HG03460 (cell line): ENCODE measurements at regions not wholly inside any gene's neighbourhood (a gene's known extent, or its start where the extent isn't known, plus 50 kb on each side); places are given as distances from the start of the nearest gene placed in this dataset.
A peak's percentile ranks its signal among the peaks of the same experiment; 100 is the strongest.
"Not testable (repeated sequence)": the region's sequence is repeated elsewhere in the genome, so short reads cannot be mapped to it uniquely, and the experiment has no call there.

ENCODE experiments used
- ATAC-seq: cut with Tn5 transposase; IDR thresholded peaks from one replicate; pipeline ENCODE4 v1.9.1; 2021; ENCODE audit not compliant: unreplicated experiment

- ATAC-seq = no peak
These were observed 132.1 kb upstream of the NEIL3 start for GRCh38 chr4:177177541-177178081.

DNA sequence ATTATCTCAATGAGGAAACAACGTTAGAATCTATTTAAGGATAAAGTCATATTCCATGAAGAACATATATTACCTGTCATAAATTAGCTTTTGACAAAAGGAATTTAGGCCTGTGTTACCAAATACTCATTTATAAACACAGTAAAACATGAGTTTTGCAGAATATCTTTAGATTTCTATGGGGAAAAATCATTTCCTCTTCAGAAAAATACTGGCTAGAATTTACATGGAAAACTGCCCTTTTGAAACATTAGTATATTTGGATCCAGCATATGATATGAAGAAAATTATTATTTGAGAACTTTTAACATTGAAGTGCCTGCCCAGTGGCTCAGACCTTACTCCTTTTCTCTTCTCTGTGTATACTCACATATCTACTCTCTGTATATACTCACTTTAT lies 131.4 kb upstream of the NEIL3 start:
- no peak for ATAC-seq

- ATAC-seq = no peak
These were observed 127.5 kb upstream of the NEIL3 start for GRCh38 chr4:177182166-177182565.

DNA sequence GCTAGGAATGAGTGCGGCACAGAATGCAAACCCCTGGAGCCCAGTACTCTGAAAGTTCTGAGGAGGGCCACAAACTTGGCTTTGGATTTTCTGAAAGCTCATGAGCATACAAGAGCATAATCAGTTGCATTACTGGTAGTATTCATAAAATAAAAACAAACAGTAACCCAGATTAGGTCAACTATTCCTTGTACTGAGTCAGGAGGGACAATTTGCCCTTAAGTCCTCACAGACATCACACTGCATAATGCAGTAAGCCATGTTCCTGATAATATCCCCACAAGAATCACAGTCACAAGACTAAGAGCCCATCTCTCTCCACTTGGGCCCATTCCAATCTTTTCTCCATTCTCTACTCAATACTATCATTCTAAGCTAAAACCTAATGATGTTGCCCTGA lies 126.9 kb upstream of the NEIL3 start:
- no peak for ATAC-seq

- ATAC-seq = no peak
These were observed 124.5 kb upstream of the NEIL3 start for GRCh38 chr4:177185151-177185550.

DNA sequence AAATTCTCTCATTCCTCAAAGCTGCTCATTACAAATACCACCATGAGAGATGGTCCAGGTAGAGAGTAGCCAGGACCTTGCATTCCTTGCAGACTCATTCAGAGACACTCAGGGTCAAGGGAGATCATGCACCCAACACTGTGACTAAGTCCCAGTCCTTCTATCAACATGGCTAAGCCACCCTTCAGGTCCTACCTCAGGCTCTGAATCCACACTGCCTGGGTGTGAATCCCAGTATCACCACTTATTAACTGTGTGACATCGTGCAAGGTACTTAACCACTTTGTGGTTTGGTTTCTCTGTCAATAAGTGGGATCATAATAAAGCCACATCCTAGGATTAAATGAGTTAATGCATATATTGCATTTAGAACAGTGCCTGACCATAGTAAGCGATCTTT lies 124.1 kb upstream of the NEIL3 start:
- ATAC-seq = no peak

- ATAC-seq = no peak
These were observed 122.3 kb upstream of the NEIL3 start for GRCh38 chr4:177187371-177187770.

DNA sequence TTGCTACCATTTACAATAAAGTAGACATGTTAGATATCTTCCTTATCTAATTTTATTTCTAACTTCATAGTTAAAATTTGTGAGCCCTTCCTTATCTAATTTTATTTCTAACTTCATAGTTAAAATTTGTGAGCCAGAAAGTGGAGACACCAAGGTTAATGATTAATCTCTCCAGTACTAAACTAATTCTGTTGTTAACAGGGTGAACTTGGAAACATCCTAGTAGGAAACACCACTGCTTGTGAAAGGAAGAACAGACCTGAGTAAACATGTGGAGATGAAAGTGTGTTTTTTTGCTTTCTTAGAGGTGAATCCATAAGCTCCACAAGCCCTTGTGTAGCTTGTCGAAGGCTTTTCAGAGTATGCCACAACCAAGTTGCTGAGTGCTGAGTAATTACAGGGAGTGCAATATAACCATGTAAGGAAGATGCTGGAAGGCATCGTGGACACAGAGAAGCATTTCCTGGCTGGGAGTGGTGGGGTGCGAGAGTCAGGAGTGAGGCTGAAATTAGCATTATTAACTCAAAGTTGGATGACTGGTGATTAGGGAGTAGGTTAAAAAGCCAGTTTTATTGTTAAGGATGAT lies 118.6 kb upstream of the NEIL3 start:
- no peak for ATAC-seq

GRCh38 chr4:177191586-177191985 lies 118.1 kb upstream of the NEIL3 start:
- no peak for ATAC-seq

DNA sequence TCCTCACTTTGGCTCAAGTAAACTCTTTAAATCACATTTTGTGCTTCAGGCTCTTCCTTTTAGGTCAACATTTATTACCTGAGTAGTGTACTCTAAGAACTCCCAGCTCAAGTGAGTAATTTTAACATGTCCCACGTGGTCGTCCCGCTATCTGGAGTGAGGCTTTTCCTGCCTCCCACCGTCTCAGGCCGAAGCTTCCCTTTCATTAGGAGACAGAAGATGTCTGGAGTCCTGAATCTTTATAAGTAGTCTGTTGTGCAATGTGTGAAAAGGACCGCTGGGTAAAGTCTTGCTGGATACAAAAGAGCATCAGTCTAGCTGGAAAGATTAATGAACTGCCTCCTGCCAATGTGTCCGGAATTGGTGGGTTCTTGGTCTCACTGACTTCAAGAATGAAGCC lies 117.7 kb upstream of the NEIL3 start:
- ATAC-seq = no peak

DNA sequence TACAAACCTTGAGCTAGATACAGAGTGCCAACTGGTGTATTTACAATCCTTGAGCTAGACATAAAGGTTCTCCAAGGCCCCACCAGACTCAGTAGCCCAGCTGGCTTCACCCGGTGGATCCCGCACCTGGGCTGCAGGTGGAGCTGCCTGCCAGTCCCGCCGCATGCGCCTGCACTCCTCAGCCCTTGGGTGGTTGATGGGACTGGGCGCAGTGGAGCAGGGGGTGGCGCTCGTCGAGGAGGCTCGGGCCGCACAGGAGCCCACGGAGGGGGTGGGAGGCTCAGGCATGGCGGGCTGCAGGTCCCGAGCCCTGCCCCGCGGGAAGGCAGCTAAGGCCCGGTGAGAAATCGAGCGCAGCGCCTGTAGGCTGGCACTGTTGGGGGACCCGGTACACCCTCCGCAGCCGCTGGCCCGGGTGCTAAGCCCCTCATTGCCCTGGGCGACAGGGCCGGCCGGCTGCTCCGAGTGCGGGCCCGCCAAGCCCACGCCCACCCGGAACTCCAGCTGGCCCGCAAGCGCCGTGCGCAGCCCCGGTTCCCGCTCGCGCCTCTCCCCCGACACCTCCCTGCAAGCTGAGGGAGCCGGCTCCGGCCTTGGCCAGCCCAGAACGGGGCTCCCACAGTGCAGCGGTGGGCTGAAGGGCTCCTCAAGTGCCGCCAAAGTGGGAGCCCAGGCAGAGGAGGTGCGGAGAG lies 116.5 kb upstream of the NEIL3 start:
- ATAC-seq = not testable (repeated sequence)

- no peak for ATAC-seq
These were observed 114.8 kb upstream of the NEIL3 start for GRCh38 chr4:177194906-177195305.

DNA sequence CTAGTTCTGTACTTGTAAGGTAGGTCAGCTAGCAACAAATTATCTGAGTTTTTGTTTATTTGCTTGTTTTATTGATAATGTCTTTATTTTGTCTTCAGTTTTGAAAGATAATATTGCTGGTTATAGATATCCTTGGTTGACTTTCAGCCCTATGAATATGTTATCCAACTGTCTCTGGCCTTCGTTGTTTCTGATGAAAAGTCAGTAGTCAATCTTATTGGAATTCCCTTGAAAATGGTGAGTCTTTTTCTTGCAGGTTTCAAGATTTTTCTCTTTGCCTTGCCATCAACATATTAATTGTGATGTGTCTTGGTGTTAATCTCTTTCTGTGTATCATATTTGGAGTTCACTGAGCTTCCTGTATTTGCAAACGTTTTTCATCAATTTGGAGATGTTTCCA lies 113.1 kb upstream of the NEIL3 start:
- ATAC-seq = no peak

DNA sequence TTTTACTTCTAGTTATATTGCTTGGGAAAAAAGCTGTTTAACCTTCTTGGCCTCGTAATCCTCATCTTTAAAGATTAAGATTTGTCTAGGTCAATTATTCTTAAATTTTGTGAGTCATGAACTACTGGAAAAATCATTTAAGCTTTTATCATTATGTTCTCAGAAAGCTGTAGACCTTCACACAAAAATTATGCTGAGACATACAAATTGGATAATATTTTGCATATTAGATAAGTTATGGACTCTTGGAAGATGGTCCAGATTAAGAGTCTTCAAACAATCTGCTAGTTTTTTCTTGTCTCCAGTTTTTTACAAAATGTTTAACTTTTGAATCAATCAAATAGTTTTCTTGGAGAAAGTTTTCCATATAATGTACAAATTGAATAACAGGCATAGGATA lies 108.1 kb upstream of the NEIL3 start:
- no peak for ATAC-seq

DNA sequence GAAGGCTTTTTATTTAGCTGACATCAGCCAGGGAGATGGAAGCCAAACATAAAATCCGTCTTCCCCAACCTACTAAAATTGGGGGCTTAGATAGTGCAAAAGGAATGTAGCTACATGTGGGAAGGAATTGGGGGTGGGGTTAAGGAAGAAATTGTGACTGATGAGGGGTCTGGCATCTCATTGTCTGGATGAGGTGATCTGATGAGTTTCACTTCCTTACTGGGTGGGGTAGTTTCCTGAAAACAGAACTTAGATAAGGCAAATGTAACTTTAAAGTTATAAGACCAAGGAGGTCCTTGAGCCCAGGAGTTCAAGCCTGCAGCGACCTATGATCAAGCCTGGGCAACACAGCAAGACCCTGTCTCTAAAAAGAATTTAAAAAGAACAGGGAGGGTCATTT lies 105.5 kb upstream of the NEIL3 start:
- ATAC-seq = no peak

- no peak for ATAC-seq
These were observed 94.7 kb upstream of the NEIL3 start for GRCh38 chr4:177214935-177215334.

- no peak for ATAC-seq
These were observed 89.3 kb upstream of the NEIL3 start for GRCh38 chr4:177220376-177220775.

DNA sequence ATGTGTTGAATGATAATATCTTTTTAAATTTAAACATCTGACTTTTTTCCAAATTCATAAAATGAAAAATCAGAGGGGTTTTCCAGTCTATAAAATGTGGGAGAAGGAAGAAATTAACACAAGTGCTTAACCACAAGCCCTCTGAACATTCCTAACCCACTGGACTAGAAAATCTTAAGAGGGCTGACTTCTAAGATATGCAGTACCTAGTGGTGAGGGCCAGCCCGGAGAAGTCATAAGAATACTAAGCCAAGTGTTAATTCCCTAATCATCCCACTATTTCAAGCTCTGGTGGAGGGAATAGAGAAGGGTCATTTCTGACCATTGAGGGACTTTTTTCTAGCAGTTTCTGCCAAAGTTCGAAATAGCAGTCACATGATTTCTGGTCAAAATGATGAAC lies 86.9 kb upstream of the NEIL3 start:
- no peak for ATAC-seq

- peak; percentile 84 for ATAC-seq
These were observed 84.1 kb upstream of the NEIL3 start for GRCh38 chr4:177225605-177226004.

GRCh38 chr4:177227636-177228035 lies 82.0 kb upstream of the NEIL3 start:
- no peak for ATAC-seq

DNA sequence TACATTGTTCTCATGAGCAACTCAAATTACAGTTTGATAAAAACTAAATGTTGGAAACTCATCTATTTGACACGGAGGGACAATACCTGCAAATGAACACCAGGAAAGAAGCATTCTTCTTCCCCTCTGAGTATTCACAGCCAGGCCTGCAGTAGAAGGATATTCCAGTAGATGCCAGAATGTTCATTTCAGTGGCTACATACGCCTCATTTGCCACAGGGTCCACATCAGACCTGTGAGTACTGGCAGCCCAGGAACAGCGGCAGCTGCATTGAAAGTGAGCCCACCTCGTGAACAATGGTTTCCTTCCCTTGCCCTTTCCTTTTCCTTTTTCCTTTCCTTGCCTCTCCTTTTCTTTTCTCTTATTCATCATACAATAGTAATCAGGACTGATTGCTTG lies 81.1 kb upstream of the NEIL3 start:
- ATAC-seq = no peak

DNA sequence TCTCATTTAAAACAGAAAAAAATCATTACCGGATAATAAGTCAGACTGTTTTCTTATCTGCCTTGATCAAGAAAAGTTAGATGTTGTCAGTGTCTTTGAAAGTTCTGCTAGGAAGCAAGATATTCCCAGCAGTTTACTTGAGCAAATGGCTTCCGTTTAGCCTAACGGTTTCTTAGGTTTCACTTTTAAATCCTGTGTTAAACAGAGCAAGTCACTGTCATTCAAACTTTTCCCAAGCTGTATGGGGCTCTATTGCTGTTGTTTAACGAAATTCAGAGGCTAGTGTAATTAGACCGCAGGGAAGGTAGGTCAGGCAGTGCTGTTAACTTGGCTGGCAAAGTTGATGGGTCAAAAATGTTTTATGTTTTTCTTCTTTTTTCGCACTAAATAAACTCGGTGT lies 80.3 kb upstream of the NEIL3 start:
- no peak for ATAC-seq

- no peak for ATAC-seq
These were observed 77.2 kb upstream of the NEIL3 start for GRCh38 chr4:177232473-177232872.
